GM12878 (cell line): ENCODE measurements at regions not wholly inside any gene's neighbourhood (a gene's known extent, or its start where the extent isn't known, plus 50 kb on each side); places are given as distances from the start of the nearest gene placed in this dataset.

Experiments used
- ASH2L ChIP-seq: fragments of 300-600, 200-600 bp; sonication (generic); IDR thresholded peaks from 2 replicates; pipeline ENCODE4 v1.6.1; 2017; ENCODE audit warnings: low read depth, mild to moderate bottlenecking, borderline replicate concordance
- ATF2 ChIP-seq: IDR thresholded peaks from 2 replicates; pipeline ENCODE4 v1.6.1; 2012; ENCODE audit warnings: low read length, inconsistent platforms
- ATF7 ChIP-seq: fragments of 450-650 bp; IDR thresholded peaks from 2 replicates; pipeline ENCODE4 v1.6.1; 2016; ENCODE audit warnings: low read depth, mild to moderate bottlenecking
- BACH1 ChIP-seq: fragments of 450-650 bp; IDR thresholded peaks from 2 replicates; pipeline ENCODE4 v1.6.1; 2017; ENCODE audit warnings: mild to moderate bottlenecking, borderline replicate concordance
- BCL11A ChIP-seq: IDR thresholded peaks from 2 replicates; pipeline ENCODE4 v1.6.1; 2011; ENCODE audit warnings: low read depth, low read length
- BHLHE40 ChIP-seq, 2 experiments: fragments of 450-650 bp in 1 of 2; IDR thresholded peaks; 2 replicates each; pipeline ENCODE4 v1.6.1; 2011 to 2017; ENCODE audit warnings: low read depth in 2 of 2, borderline replicate concordance in 1 of 2, improper control_type of control experiment in 1 of 2, low read length in 1 of 2, mild to moderate bottlenecking in 1 of 2
- BMI1 ChIP-seq: fragments of 450-650 bp; IDR thresholded peaks from 2 replicates; pipeline ENCODE4 v1.6.1; 2016; ENCODE audit warnings: mild to moderate bottlenecking, moderate library complexity, borderline replicate concordance
- CHD2 ChIP-seq: IDR thresholded peaks from 2 replicates; pipeline ENCODE4 v1.6.1; 2011; ENCODE audit warnings: low read depth, low read length, improper control_type of control experiment, borderline replicate concordance
- EP300 ChIP-seq, 2 experiments: fragments of 150-350 bp in 1 of 2; IDR thresholded peaks; 2 replicates each; pipeline ENCODE4 v1.6.1; 2011 to 2012; ENCODE audit warnings: low read depth in 2 of 2, low read length in 2 of 2, borderline replicate concordance in 1 of 2, improper control_type of control experiment in 1 of 2, inconsistent platforms in 1 of 2; ENCODE audit not compliant: control insufficient read depth in 1 of 2
- GABPA ChIP-seq: IDR thresholded peaks from 2 replicates; pipeline ENCODE4 v1.6.1; 2014; ENCODE audit warnings: antibody characterized with exemption, low read depth, mild to moderate bottlenecking, inconsistent platforms
- GATAD2B ChIP-seq: fragments of 450-650 bp; conservative IDR thresholded peaks from 2 replicates; pipeline ENCODE4 v1.6.1; 2017; ENCODE audit warnings: low read depth, mild to moderate bottlenecking, moderate library complexity
- HSF1 ChIP-seq: fragments of 150-350 bp; IDR thresholded peaks from 2 replicates; pipeline ENCODE4 v1.6.1; 2014; ENCODE audit warnings: mild to moderate bottlenecking, low read depth, low read length
- IKZF1 ChIP-seq: fragments of 450-650 bp; conservative IDR thresholded peaks from 2 replicates; pipeline ENCODE4 v1.6.1; 2017; ENCODE audit warnings: antibody characterized with exemption, mild to moderate bottlenecking
- IRF4 ChIP-seq: IDR thresholded peaks from 2 replicates; pipeline ENCODE4 v1.6.1; 2011; ENCODE audit warnings: low read depth, low read length
- KAT2A ChIP-seq: conservative IDR thresholded peaks from 2 replicates; pipeline ENCODE4 v1.6.1; 2011; ENCODE audit warnings: low read depth, low read length; ENCODE audit not compliant: control insufficient read depth
- MEF2A ChIP-seq: IDR thresholded peaks from 2 replicates; pipeline ENCODE4 v1.6.1; 2011; ENCODE audit warnings: low read depth, mild to moderate bottlenecking, low read length, moderate library complexity; ENCODE audit not compliant: insufficient read depth
- MEF2B ChIP-seq: fragments of 450-650 bp; IDR thresholded peaks from 2 replicates; pipeline ENCODE4 v1.6.1; 2018; ENCODE audit warnings: mild to moderate bottlenecking, moderate library complexity; ENCODE audit not compliant: partially characterized antibody, poor library complexity, severe bottlenecking
- MTA2 ChIP-seq: fragments of 450-650 bp; IDR thresholded peaks from 2 replicates; pipeline ENCODE4 v1.6.1; 2016; ENCODE audit warnings: low read depth, mild to moderate bottlenecking, moderate library complexity
- NBN ChIP-seq: fragments of 450-650 bp; IDR thresholded peaks from 2 replicates; pipeline ENCODE4 v1.6.1; 2016
- NR2F1 ChIP-seq: fragments of 450-650 bp; conservative IDR thresholded peaks from 2 replicates; pipeline ENCODE4 v1.6.1; 2017; ENCODE audit warnings: mild to moderate bottlenecking
- PAX5 ChIP-seq: IDR thresholded peaks from 2 replicates; pipeline ENCODE4 v1.6.1; 2011; ENCODE audit warnings: low read depth, low read length, borderline replicate concordance
- POU2F2 ChIP-seq: IDR thresholded peaks from 3 replicates; pipeline ENCODE4 v1.6.1; 2011; ENCODE audit warnings: low read depth, mild to moderate bottlenecking, low read length, borderline replicate concordance
- RCOR1 ChIP-seq: conservative IDR thresholded peaks from 2 replicates; pipeline ENCODE4 v1.6.1; 2012; ENCODE audit warnings: low read depth, low read length, improper control_type of control experiment
- RFX5 ChIP-seq: IDR thresholded peaks from 2 replicates; pipeline ENCODE4 v1.6.1; 2011; ENCODE audit warnings: low read depth, low read length, improper control_type of control experiment
- STAT3 ChIP-seq: IDR thresholded peaks from 2 replicates; pipeline ENCODE4 v1.6.1; 2011; ENCODE audit warnings: low read depth, low read length, improper control_type of control experiment
- TBL1XR1 ChIP-seq: IDR thresholded peaks from 2 replicates; pipeline ENCODE4 v1.6.1; 2012; ENCODE audit warnings: low read depth, low read length, improper control_type of control experiment
- YY1 ChIP-seq: IDR thresholded peaks from 2 replicates; pipeline ENCODE4 v1.6.1; 2011; ENCODE audit warnings: low read depth, mild to moderate bottlenecking, low read length
- ZNF24 ChIP-seq: fragments of 450-650 bp; IDR thresholded peaks from 2 replicates; pipeline ENCODE4 v1.6.1; 2017; ENCODE audit warnings: antibody characterized with exemption, mild to moderate bottlenecking
- TF ChIP-seq, protein P1 (sequence below): IDR thresholded peaks from 2 replicates; pipeline ENCODE4 v1.6.1; 2011; ENCODE audit warnings: mild to moderate bottlenecking, low read depth, low read length, moderate library complexity; ENCODE audit not compliant: insufficient replicate concordance

GRCh38 chr3:95387242-95388021 is 1324.6 kb downstream of the NSUN3 start (continued):
- 0 out of 2 replicates have a peak, but pooled peaks have one; percentile 42 for TF ChIP-seq STAT3
- TF ChIP-seq ATF2 = peak; percentile 41; the same call in 1 of the 2 replicates
- peak; percentile 96 for TF ChIP-seq NBN
- TF ChIP-seq RCOR1 = peak; percentile 92; the same call in 1 of the 2 replicates
- TF ChIP-seq IRF4 = peak; percentile 75
- peak; percentile 95 for TF ChIP-seq MEF2B
- peak; percentile 83 for TF ChIP-seq PAX5
- TF ChIP-seq EP300 (IDR thresholded peaks at IDR 0.05; ENCODE audit: borderline replicate concordance in 1 of 2, control insufficient read depth in 1 of 2, low read depth in 2 of 2, low read length in 2 of 2) = peak; percentile 94 to 95; a peak in 3 of 4 replicates
- TF ChIP-seq ATF7 = peak; percentile 91
- no peak for TF ChIP-seq KAT2A
- TF ChIP-seq BMI1 = peak; percentile 90
- no peak for TF ChIP-seq HSF1
- TF ChIP-seq GABPA = no peak
- TF ChIP-seq BHLHE40 (IDR thresholded peaks at IDR 0.05; ENCODE audit: borderline replicate concordance in 1 of 2, low read depth in 2 of 2, low read length in 1 of 2) = peak; percentile 48 to 79; a peak in 3 of 4 replicates
- TF ChIP-seq BCL11A = peak; percentile 98
- no peak for TF ChIP-seq RFX5
- TF ChIP-seq CHD2 = peak; percentile 73; the same call in 1 of the 2 replicates
- TF ChIP-seq NR2F1 = peak; percentile 79
- TF ChIP-seq ZNF24 = peak; percentile 71
- TF ChIP-seq YY1 = no peak
- peak; percentile 97 for TF ChIP-seq IKZF1
- TF ChIP-seq POU2F2 = 0 out of 3 replicates have a peak, but pooled peaks have one; percentile 41
- TF ChIP-seq ASH2L = no peak
- TF ChIP-seq, protein P1, sequence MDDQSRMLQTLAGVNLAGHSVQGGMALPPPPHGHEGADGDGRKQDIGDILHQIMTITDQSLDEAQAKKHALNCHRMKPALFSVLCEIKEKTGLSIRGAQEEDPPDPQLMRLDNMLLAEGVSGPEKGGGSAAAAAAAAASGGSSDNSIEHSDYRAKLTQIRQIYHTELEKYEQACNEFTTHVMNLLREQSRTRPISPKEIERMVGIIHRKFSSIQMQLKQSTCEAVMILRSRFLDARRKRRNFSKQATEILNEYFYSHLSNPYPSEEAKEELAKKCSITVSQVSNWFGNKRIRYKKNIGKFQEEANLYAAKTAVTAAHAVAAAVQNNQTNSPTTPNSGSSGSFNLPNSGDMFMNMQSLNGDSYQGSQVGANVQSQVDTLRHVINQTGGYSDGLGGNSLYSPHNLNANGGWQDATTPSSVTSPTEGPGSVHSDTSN = peak; percentile 24
- peak; percentile 89; the same call in 1 of the 2 replicates for TF ChIP-seq BACH1
- TF ChIP-seq MEF2A = peak; percentile 56; the same call in 1 of the 2 replicates
- peak; percentile 82 for TF ChIP-seq GATAD2B
- TF ChIP-seq TBL1XR1 = peak; percentile 85
- peak; percentile 100 for TF ChIP-seq MTA2
